Upper lobe of left lung (tissue), 4 donors: ENCODE measurements at regions not wholly inside any gene's neighbourhood (a gene's known extent, or its start where the extent isn't known, plus 50 kb on each side); places are given as distances from the start of the nearest gene placed in this dataset.
"Not testable (repeated sequence)": the region's sequence is repeated elsewhere in the genome, so short reads cannot be mapped to it uniquely, and the experiment has no call there.

Experiments
- CTCF ChIP-seq, 6 experiments: fragments of 450-650 bp in 4 of 6; fragments of 200-600 bp in 2 of 6; sonication (generic) in 2 of 6; IDR thresholded peaks; one replicate each; pipeline ENCODE4 v1.5.1; 2016 to 2019; ENCODE audit warnings: antibody characterized with exemption in 6 of 6
- EP300 ChIP-seq, 4 donors: sonication (generic); formaldehyde crosslinking; IDR thresholded peaks; one replicate each; pipeline ENCODE4 v1.5.1; 2017; ENCODE audit warnings: antibody characterized with exemption in 4 of 4, control low read depth in 2 of 4
- POLR2A ChIP-seq, 4 donors: fragments of 450-650 bp; IDR thresholded peaks; one replicate each; pipeline ENCODE4 v1.5.1; 2016 to 2017; ENCODE audit warnings: antibody characterized with exemption in 4 of 4, mild to moderate bottlenecking in 2 of 4

GRCh38 chr5:60041996-60042664 lies 148.6 kb upstream of the PDE4D start:
- TF ChIP-seq CTCF, EP300, POLR2A (IDR thresholded peaks at IDR 0.05): not testable (repeated sequence)
